UCSD-AML1 (cell line): ENCODE measurements at regions not wholly inside any gene's neighbourhood (a gene's known extent, or its start where the extent isn't known, plus 50 kb on each side); places are given as distances from the start of the nearest gene placed in this dataset.
A peak's percentile ranks its signal among the peaks of the same experiment; 100 is the strongest.

Experiments used
- DNase-seq: peaks from one replicate; lab custom pipeline; 2025; ENCODE audit not compliant: unreplicated experiment; lab: John Stamatoyannopoulos, UW

DNA sequence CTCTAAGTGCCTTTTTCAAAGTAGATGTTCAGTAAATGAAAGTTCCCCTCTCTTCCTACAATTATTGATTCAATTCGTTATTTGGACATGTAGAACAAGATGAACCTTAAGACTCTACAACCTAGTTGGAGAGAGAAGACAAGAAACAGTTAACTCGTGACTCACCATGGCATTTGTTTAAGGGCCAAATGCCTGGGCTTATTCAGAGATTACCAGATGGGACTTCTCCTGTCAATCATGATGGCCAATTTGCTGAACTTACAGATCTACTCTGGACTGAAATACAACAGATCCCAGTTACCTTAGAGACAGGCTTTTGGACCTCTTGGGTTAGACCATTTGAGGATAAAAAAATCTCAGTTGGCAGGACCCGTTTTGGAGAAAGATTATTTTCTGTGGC, 93.5 kb downstream of the C1orf94 start:
- no peak for DNase-seq

DNA sequence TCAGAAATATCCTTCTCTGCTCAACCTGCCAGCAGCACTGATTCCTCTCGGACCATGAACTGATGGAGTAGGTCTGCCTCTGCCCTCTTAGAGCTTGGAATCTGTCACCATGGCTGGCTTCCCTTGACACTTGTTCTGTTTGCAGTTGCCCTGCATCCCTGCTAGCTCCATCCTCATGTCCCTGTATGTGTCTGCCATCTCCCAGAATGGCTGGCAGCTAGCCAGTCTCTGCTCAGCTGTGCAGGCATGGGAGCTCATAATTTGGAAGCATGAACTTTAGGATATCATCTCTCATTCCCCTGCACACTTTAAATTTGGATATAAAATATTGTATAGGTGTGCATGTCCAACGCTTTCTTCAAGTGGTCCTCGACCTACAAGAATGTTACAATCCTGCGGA, 95.4 kb downstream of the C1orf94 start:
- no peak for DNase-seq

DNA sequence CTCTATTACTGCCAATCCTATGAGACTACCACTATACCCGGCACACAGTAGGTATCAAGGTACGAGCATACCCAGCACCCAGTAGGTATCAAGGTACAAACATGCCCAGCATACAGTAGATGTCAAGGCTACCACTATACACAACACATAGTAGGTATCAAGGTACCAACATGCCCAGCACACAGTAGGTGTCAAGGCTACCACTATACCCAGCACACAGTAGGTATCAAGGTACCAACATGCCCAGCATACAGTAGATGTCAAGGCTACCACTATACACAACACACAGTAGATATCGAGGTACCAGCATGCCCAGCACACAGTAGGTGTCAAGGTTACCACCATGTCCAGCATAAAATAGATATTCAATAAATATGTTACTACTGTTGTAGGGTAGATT, 98.4 kb downstream of the C1orf94 start:
- DNase-seq: no peak

DNA sequence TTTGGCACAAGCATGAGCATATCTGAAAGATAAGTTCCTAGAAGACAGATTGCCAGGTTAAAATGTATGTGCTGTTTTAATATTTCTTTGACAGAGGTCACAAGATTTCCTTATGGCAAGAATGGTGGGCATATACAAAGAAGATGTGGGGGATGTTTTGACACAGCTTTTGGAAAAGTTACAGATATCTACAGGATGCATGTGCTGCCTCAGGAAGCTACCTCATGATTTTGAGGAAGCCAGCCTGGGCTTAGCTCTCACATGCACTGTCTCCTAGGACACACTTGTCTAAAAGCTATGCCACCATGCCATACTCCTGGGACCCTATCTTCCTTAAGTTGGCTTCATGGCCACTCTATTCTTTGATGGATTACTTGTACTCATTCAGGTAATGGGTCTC, 99.9 kb downstream of the C1orf94 start:
- DNase-seq: peak; percentile 34

DNA sequence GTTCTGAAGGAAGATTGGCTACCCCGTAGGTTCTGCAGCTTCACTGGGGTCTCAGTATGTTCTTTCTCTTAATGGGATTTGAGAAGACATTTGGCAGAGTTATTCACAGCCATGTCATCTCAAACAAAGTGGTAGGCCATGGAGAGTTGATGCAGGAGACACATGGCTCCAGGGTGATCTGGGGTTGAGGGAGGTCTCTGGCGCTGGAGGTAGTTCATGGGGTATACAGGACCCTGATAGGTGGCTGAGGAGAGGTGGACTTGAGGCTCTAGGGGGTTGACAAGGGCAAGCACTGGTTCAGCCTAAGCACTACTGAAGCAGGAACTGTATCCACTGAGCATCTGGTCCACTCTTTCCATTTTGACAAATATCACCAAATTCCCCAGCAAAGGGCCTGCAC, 100.4 kb downstream of the C1orf94 start:
- DNase-seq: no peak

DNA sequence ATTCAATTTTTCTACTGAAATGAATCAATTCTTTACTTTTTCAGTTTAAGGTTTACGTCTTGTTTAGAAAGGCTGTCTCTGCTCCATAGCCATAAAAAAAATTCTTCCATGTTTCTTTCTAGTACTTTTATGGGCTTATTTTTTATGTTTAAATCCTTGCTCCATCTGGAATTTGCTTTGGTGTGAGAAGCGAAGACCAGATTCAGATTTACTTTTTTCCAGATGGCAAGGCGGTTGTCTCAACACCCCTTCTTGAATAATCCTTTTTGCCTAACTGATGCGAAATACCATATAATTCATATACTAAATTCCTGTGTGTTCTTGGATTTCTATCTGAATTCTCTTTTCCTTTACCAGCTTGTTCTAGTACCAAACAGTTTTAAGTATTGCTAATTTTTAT, 101.5 kb downstream of the C1orf94 start:
- DNase-seq: no peak

DNA sequence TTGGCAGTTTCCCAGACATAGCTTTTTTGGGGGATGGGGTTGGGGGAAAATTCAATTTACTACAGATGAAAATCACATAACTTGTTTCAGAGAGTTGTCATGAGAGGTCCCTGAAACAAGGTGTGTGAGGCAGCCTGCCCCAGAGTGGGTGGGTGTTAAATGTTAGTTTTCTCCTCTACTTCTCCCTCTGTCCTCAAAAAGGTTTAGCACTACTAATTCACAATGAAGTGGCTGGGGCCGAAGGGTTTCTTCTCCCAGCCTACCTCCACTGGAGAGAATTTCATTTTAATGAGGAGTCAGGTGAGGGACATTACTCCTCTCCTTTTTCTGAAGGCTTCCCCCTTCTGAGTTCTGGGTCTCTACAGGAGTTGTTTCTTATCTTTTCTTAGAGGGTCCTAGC, 103.3 kb downstream of the C1orf94 start:
- no peak for DNase-seq

DNA sequence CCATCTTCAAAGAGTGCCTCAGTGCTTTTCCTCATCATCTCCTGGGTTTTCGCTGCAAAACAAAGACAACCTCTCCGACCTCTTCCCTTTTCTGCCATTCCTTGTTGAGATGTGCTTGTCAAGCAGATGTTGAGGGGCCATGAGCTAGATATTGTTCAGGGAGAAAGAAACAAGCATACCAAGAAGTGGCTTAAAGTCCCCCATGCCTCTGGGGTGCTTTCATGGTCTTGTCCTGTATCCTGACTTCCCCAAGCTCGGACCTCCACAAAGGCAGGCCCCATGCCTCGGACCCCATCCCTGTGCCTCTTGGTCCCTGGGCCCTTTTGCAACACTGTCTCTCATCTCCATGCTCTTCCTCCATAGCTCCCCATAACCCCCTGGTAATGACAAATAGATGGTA, 103.8 kb downstream of the C1orf94 start:
- DNase-seq: no peak

DNA sequence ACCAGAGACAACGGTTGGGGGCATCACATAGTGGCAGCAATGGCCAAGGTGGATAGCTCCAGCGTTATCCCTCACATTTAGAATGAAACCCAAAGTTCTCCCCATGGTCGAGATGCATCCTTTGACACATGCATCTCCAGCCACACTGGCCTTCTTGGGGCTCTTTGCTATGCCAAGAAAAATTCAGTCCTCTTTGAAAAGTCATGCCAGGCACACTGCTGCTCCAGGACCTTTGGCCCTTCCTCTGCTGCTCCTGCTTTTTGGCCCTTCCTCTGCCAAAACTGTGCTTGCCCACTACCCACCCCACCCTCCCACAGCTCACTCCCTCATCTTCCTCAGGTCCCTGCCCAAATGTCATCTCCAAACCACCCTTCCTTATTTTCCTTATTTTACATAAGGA, 106.4 kb downstream of the C1orf94 start:
- DNase-seq: no peak

DNA sequence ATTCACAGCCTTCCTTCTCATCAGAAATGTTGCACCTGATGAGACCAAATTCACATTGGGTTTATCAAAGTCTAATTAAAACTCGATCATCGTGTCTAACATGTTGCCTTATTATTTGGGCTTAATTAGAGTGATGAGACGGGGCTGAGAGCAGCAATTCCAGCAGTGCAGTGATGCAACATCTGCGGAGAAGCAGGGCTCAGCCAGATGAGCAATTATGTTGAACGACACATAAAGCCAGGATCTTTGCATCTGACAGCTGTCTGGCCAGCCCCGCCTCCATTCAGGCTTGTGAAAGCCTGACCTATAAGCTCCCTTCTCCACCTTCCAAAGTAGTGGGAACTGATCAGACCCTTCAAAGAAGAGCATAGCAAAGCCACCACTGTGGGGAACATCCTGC, 109.8 kb downstream of the C1orf94 start:
- DNase-seq: no peak

DNA sequence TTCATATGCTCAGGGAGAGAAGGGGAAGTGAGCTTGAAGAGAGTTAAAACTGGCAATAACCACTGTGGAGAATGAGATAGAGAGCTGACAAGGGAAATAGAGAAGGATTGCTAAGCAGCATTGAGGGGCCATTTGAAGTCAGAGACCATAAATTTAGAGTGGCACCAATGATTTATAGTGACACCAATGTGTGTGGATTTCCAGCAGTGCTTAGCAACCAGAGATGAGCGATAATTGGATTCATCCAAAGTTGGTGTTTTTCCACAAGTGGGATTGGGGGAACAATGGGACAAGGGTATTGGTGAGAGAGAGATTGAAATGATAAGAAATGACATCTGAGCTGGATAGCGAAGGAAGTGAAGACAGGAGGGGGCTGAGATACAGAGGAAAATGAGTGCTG, 114.1 kb downstream of the C1orf94 start:
- DNase-seq: no peak

DNA sequence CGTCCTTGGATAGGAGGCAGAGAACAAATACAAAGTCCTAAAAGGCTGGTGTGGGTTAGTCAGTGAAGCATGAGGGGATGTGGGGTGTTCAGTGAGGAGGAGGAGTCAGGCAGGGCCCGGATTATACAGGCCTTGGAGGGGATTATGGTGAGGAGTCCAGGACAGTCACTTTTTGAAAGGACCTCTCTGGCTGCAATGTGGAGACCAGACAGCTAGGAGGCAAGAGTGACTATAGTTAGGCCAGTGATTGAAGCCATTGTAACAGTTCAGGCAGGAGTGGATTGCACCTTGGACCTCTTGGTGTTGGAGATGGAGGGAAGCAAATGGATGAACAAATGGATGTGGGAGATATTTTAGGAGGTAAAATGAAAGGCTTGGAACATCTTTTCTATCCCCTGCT, 115.8 kb downstream of the C1orf94 start:
- DNase-seq: no peak

DNA sequence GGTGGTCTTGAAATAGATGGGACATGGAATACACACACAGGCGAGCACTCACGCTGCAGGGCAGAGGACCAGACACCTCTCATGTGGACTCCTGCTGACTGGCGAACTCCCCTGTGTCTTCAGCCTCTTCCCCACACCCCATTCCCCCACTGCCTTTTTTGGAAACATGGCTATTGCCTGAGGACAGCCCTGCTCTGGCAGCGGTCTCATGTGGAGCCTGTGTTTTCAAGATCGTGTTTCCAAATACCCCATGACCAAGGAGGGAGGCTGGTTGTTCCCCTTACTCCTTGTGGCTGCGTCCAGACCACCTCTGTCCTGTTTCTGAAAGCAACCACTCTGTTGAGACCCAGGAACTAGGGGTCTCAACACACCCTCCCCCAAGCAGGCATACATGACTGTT, 119.4 kb downstream of the C1orf94 start:
- DNase-seq: no peak

DNA sequence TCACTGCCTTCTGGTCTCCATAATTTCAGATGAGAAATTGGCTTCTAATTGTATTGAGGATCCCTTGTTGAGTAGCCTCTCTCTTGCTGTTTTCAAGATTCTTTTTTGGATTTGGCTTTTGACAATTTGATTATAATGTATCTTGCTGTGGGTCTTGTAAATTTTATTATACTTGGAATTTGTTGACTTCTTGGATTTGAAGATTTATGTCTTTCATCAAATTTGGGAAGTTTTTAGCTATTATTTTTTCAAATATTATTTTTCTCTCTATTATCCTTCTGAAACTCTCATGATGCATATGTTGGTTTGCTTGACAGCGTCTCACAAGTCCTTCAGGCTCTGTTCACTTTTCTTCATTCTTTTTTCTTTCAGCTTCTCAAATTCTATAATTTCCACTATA, 126.1 kb downstream of the C1orf94 start:
- no peak for DNase-seq

DNA sequence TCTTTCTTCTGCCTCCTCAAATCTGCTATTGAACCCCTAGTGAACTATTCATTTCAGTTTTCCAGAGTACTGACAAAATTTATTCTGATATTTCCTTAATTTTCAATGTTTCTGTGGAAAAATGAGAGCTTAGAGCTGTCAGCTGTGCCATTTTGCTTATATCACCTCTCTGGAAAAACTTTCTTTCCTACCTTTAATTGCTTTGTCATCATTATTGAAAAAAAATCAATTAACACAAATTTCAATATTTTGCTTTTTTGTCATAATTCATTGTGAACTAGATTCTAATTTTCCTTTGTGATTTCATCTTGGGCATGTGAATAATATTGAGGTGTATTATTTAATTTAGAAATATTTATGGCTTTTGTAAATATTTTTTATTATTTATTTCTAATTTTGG, 126.5 kb downstream of the C1orf94 start:
- DNase-seq: no peak

DNA sequence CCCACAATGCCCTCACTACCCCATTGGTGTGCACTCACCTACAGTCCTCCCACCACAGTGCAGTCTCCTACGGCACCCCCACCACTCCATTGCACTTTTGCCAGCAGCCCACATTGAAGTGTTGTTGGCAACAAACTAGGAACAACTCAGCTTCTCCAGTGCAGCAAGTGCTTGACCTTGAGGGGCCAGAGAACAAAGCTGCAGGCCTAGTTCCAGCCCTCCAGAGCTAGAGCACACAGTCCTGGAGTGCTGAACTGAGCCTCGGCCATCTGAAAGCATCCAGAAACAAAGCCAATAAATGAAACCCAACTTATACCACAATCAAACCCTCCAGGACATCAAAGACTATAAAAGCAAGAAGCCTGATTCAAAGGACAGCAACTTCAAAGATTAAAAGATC, 129.9 kb downstream of the C1orf94 start:
- DNase-seq: no peak

DNA sequence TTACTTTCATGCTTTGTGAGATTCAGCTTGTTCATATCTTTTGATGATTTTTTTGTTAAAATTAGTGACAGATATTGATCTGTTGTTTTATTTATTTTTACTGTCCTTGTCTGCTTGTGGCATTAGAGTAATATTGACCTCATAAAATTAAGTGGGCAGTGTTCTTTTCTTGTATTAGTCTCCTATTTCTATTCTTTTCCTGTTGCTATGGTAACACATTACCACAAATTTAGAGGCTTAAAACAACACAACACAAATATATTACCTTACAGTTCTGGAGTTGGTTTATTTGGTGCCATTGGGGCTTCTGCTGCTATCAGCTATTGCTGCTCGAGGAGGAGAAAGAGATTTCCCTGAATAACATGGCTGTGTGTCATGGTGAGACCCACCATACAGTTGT, 135.7 kb downstream of the C1orf94 start:
- DNase-seq: no peak

DNA sequence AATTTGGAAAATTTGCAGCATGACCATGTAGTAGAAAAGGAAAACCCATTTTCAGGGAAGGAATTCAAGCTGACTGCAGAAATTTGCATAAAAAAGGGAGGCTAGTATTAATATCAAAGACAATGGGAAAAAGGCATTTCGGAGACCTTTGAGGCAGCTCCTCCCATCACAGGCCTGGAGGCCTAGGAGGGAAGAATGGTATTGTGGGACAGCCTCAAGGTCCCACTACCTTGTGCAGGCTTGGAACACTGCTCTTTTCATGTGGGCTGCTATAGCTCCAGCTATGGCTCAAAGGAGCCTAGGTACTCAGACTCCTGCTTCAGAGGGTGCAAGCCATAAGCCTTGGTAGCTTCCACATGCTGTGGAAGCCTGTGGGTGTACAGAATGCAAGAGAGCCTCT, 139.3 kb downstream of the C1orf94 start:
- DNase-seq: no peak

DNA sequence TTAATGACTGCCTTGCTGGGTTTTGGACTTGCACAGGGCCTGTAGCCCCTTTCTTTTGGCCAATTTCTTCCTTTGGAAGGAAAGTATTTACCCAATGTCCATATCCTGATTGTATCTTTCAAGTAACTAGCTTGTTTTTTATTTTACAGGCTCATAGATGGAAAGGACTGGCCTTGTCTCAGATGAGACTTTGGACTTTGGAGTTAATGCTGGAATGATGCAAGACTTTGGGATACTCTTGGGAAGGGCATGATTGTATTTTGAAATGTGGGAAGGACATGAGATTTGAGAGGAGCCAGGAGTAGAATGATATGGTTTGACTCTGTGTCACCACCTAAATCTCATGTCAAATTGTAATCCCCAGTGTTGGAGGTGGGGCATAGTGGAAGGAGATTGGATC, 140.1 kb downstream of the C1orf94 start:
- no peak for DNase-seq

DNA sequence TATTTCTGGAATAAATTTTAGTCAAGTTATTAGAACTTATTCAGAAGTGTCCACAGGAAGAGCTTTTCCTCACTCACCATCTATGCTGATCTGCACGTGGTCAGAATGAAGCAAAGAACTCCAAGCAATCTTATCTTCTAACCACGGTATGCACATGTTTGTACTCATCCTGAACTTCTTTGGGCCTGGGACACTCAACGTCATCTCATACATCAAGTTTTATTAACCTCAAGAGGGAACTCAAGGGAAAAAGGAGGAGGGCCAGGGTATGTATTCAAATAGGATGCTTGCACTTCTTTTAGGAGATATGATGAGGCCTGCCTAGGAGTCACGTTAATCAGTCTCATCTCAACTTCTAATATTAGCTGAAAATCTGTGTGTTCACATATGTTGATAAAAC, 142.5 kb downstream of the C1orf94 start:
- DNase-seq: no peak

DNA sequence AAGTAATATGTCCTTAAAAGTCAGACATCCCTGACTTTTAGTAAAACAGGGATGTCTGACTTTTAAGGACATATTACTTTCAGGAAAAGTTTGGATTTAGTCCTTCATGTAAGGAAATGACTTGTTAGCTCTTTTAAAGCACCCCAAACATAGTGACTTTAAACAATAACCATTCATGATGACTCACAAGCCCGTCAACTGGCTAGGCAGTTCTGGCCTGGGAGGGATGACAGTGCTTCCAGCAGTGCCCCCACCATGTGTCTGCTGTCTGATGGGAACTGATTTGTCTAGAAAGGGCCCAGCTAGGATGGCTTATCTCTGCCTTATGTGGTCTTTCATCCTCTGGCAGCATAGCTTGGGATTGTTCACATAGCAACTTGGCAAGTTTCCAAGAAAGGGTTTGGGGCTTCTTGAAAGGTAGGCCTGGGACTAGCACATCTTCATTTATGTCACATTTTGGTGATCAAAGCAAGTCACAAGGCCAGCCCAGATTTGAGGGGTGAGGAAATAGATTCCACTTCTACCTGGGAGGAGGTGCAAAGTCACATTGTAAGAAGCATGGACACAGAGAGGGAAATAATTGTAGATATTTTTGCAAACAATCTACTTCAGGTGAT, 143.5 kb downstream of the C1orf94 start:
- DNase-seq: no peak

DNA sequence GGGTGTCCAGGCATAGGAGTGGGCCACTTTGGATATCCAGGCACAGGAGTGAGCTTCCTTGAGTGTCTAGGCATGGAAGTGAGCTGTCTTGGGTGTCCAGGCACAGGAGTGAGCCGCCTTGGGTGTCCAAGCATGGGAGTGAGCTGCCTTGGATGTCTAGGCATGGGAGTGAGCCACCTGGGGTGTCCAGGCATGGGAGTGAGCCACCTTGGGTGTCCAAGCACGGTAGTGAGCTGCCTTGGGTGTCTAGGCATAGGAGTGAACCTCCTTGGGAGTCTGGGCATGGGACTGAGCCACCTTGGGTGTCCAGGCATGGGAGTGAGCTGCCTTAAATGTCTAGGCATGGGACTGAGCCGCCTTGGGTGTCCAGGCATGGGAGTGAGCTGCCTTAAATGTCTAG, 146.3 kb downstream of the C1orf94 start:
- DNase-seq: no peak

DNA sequence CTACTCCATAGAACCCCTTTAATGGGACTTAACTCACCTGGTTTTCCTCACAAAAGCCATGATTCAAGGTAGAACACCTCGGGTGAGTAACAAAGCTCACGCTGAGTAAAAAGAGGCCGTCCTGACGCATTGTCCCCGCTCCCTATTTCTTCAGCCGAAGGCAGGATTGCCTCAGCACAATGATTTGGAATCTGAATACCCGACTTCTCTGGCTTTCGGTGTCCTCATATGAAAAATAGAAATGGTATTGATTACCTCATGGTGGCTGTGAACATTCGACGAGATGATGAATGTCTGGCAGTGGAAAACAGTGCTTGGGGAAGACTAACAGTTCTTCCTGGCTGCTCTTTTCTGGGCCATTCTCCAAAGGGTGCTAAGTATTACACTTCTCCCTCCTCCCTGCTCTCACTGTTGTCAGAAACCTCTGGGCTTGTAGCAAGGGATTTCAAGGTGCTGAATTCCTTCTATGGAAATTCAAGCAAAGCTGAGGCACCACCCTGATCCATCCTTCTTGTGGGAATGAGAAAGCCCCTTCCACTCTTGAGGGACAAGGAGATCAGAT, 148.3 kb downstream of the C1orf94 start:
- DNase-seq: no peak
